ENCODE measurements at regions not wholly inside any gene's neighbourhood (a gene's known extent, or its start where the extent isn't known, plus 50 kb on each side); places are given as distances from the start of the nearest gene placed in this dataset.

DNA sequence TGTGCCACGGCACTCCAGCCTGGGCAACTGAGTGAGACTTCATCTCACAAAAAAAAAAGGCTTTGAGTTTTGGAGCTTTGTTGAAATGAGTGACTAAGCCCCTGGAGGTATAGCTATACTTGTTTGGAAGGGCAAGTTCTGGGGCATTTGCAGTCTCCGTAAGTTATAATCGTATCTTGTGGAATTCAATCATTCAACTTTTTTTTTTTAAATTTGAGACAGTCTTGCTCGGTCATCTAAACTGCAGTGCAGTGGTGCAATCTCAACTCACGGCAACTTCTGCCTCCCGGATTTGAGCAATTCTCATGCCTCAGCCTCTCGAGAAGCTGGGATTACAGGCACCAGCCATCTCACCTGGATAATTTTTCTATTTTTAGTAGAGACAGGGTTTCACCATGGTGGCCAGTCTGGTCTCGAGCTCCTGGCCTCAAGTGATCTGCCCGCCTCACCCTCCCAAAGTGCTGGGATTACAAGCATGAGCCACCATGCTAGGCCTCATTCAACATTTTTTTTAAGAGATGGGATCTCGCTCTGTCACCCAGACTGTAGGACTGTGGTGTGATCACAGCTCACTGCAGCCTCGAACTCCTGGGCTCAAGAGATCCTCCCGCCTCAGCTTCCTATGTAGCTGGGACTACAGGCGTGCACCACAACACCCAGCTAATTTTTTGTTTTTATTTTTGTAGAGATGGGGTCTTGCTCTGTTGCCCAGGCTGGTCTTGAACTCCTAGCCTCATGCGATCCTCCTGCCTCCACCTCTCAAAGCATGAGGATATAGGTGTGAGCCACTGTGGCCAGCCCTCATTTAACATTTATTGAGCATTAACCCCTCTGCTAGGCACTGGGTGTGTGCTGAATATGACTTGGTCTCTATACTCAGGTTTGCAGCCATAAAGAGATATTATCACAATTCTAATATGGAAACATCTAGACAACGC lies 133.7 kb upstream of the MAP1LC3B2 start:
- TF ChIP-seq, protein P1, sequence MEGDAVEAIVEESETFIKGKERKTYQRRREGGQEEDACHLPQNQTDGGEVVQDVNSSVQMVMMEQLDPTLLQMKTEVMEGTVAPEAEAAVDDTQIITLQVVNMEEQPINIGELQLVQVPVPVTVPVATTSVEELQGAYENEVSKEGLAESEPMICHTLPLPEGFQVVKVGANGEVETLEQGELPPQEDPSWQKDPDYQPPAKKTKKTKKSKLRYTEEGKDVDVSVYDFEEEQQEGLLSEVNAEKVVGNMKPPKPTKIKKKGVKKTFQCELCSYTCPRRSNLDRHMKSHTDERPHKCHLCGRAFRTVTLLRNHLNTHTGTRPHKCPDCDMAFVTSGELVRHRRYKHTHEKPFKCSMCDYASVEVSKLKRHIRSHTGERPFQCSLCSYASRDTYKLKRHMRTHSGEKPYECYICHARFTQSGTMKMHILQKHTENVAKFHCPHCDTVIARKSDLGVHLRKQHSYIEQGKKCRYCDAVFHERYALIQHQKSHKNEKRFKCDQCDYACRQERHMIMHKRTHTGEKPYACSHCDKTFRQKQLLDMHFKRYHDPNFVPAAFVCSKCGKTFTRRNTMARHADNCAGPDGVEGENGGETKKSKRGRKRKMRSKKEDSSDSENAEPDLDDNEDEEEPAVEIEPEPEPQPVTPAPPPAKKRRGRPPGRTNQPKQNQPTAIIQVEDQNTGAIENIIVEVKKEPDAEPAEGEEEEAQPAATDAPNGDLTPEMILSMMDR (IDR thresholded peaks at IDR 0.05) = no peak
- no peak for TF ChIP-seq POLR2A (IDR thresholded peaks at IDR 0.05)

All from lower leg skin (tissue), 3 donors.